ENCODE measurements at regions not wholly inside any gene's neighbourhood (a gene's known extent, or its start where the extent isn't known, plus 50 kb on each side); places are given as distances from the start of the nearest gene placed in this dataset.

- H3K27ac ChIP-seq = peak overlapping the region in 4 of 5 donors; percentile 21 to 86 (median 66)
- peak in 1 of 2 donors; percentile 29 for TF ChIP-seq POLR2A (IDR thresholded peaks at IDR 0.05)
- TF ChIP-seq CTCF (IDR thresholded peaks at IDR 0.05) = no peak
- peak; percentile 73 to 94 (median 91) for DNase-seq
- WGBS, 4 donors = 0 to 21% (median 16%) methylated on average over 5 to 7 of the region's 7 CpGs
- H3K4me3 ChIP-seq = no peak overlapping the region
- no peaks in the 10 kb centered on the region for H3K27me3 ChIP-seq
- H3K9me3 ChIP-seq (replicated peaks in 1 of 3) = no peaks in the 10 kb centered on the region
- no peaks in the 10 kb centered on the region for H3K36me3 ChIP-seq (replicated peaks in 1 of 2)
- peaks cover 25 to 42% of the 10 kb centered on the region in 2 donors for H3K4me1 ChIP-seq (replicated peaks in 1 of 2)
- intact Hi-C loops (cut with DNase I) = loop anchor here in 1 of 2 donors (10.0 kb wide), 1 partner anchor 140 kb away; the partner anchor contains the start of gene NAMPT
Measured at GRCh38 chr7:106425017-106425719, 140.4 kb upstream of the NAMPT start.

GRCh38 chr7:106424476-106425016, 139.8 kb upstream of the NAMPT start:
- Histone ChIP-seq H3K36me3 (replicated peaks in 1 of 2) (no peaks in the 10 kb centered on the region), H3K27ac (peak overlapping the region in 3 of 5 donors; percentile 51 to 83 (median 82)), H3K27me3 (no peaks in the 10 kb centered on the region), H3K4me3 (no peak overlapping the region), H3K9me3 (replicated peaks in 1 of 3) (no peaks in the 10 kb centered on the region), H3K4me1 (replicated peaks in 1 of 2) (peaks cover 25 to 45% of the 10 kb centered on the region in 2 donors)
- intact Hi-C loops (cut with DNase I) = loop anchor here in 1 of 2 donors (10.0 kb wide), 1 partner anchor 140 kb away; the partner anchor contains the start of gene NAMPT
- TF ChIP-seq CTCF (IDR thresholded peaks at IDR 0.05) (no peak), POLR2A (IDR thresholded peaks at IDR 0.05) (no peak)
- 0 to 16% (median 6%) methylated on average over 1 of the region's 1 CpG for WGBS, 4 donors
- peak in 1 of 7 donors; percentile 28 for DNase-seq

- TF ChIP-seq CTCF (IDR thresholded peaks at IDR 0.05) (no peak), POLR2A (IDR thresholded peaks at IDR 0.05) (no peak)
- 85 to 94% (median 93%) methylated on average over 5 of the region's 5 CpGs for WGBS, 4 donors
- DNase-seq = peak in 1 of 7 donors; percentile 13
- intact Hi-C loops (cut with DNase I) = loop anchor here in 1 of 2 donors (10.0 kb wide), 1 partner anchor 139 kb away; the partner anchor contains the start of gene NAMPT
- Histone ChIP-seq H3K27me3 (no peaks in the 10 kb centered on the region), H3K4me1 (replicated peaks in 1 of 2) (peaks cover 25 to 45% of the 10 kb centered on the region in 2 donors), H3K27ac (peak overlapping the region in 2 of 5 donors; percentile 82 to 83), H3K9me3 (replicated peaks in 1 of 3) (no peaks in the 10 kb centered on the region), H3K4me3 (no peak overlapping the region), H3K36me3 (replicated peaks in 1 of 2) (no peaks in the 10 kb centered on the region)
Measured at GRCh38 chr7:106423821-106424475, 139.2 kb upstream of the NAMPT start.

GRCh38 chr7:106423111-106423510, 138.3 kb upstream of the NAMPT start:
- 72 to 88% (median 79%) methylated on average over 5 of the region's 5 CpGs for WGBS, 4 donors
- Histone ChIP-seq H3K4me1 (replicated peaks in 1 of 2) (peaks cover 25 to 48% of the 10 kb centered on the region in 2 donors), H3K4me3 (no peak overlapping the region), H3K36me3 (replicated peaks in 1 of 2) (no peaks in the 10 kb centered on the region), H3K27me3 (no peaks in the 10 kb centered on the region), H3K9me3 (replicated peaks in 1 of 3) (no peaks in the 10 kb centered on the region), H3K27ac (no peak overlapping the region)
- no peak for DNase-seq
- TF ChIP-seq CTCF (IDR thresholded peaks at IDR 0.05) = no peak
- no peak for TF ChIP-seq POLR2A (IDR thresholded peaks at IDR 0.05)
- intact Hi-C loops (cut with DNase I) = loop anchor here in 1 of 2 donors (10.0 kb wide), 1 partner anchor 138 kb away; the partner anchor contains the start of gene NAMPT
